ENCODE measurements at regions not wholly inside any gene's neighbourhood (a gene's known extent, or its start where the extent isn't known, plus 50 kb on each side); places are given as distances from the start of the nearest gene placed in this dataset.

GRCh38 chr3:148106062-148106461 is 591.6 kb upstream of the AGTR1 start:
- TF ChIP-seq SP1 (IDR thresholded peaks at IDR 0.05): no peak
- no peak for TF ChIP-seq FOXM1 (IDR thresholded peaks at IDR 0.05; ENCODE audit: borderline replicate concordance)
- no peak for TF ChIP-seq LEF1 (IDR thresholded peaks at IDR 0.05; ENCODE audit: borderline replicate concordance)
- no peak for TF ChIP-seq SUZ12 (IDR thresholded peaks at IDR 0.05)
- TF ChIP-seq CTBP1 (IDR thresholded peaks at IDR 0.05; ENCODE audit: borderline replicate concordance): no peak
- no peak for TF ChIP-seq TARDBP (IDR thresholded peaks at IDR 0.05)
- TF ChIP-seq ARNT (IDR thresholded peaks at IDR 0.05): no peak

Data from HEK293T (cell line).